Uterus (tissue), 2 donors: ENCODE measurements at regions not wholly inside any gene's neighbourhood (a gene's known extent, or its start where the extent isn't known, plus 50 kb on each side); places are given as distances from the start of the nearest gene placed in this dataset.

Experiments used
- CTCF ChIP-seq, 4 experiments: fragments of 200-600 bp in 2 of 4; fragments of 450-650 bp in 2 of 4; sonication (generic) in 2 of 4; IDR thresholded peaks; one replicate each; pipeline ENCODE4 v1.5.1; 2016 to 2019; ENCODE audit warnings: antibody characterized with exemption in 4 of 4, mild to moderate bottlenecking in 2 of 4, moderate library complexity in 1 of 4
- POLR2A ChIP-seq, 2 donors: fragments of 450-650 bp; IDR thresholded peaks; one replicate each; pipeline ENCODE4 v1.6.1; 2016; ENCODE audit warnings: antibody characterized with exemption in 2 of 2, mild to moderate bottlenecking in 1 of 2, moderate library complexity in 1 of 2

- no peak for TF ChIP-seq CTCF (IDR thresholded peaks at IDR 0.05)
- TF ChIP-seq POLR2A (IDR thresholded peaks at IDR 0.05) = no peak
These were observed 131.5 kb downstream of the NCOR2 start for GRCh38 chr12:124435806-124436345.
